HG02588 (cell line): ENCODE measurements at regions not wholly inside any gene's neighbourhood (a gene's known extent, or its start where the extent isn't known, plus 50 kb on each side); places are given as distances from the start of the nearest gene placed in this dataset.

ENCODE experiments used
- ATAC-seq: cut with Tn5 transposase; IDR thresholded peaks from one replicate; pipeline ENCODE4 v1.9.1; 2021; ENCODE audit warnings: mild to moderate bottlenecking, moderate library complexity; ENCODE audit not compliant: unreplicated experiment

- no peak for ATAC-seq
These were observed 351.9 kb upstream of the SALL3 start for GRCh38 chr18:78627551-78628346.

- no peak for ATAC-seq
These were observed 350.2 kb upstream of the SALL3 start for GRCh38 chr18:78629426-78629825.

- no peak for ATAC-seq
These were observed 349.3 kb upstream of the SALL3 start for GRCh38 chr18:78630356-78630755.

GRCh38 chr18:78630981-78631510, 348.6 kb upstream of the SALL3 start:
- no peak for ATAC-seq

- no peak for ATAC-seq
These were observed 347.5 kb upstream of the SALL3 start for GRCh38 chr18:78632111-78632541.

- no peak for ATAC-seq
These were observed 345.4 kb upstream of the SALL3 start for GRCh38 chr18:78634061-78634696.

GRCh38 chr18:78635093-78635800, 344.4 kb upstream of the SALL3 start:
- no peak for ATAC-seq

GRCh38 chr18:78636260-78636659, 343.4 kb upstream of the SALL3 start:
- no peak for ATAC-seq

GRCh38 chr18:78637442-78638402, 341.9 kb upstream of the SALL3 start:
- ATAC-seq: no peak

- no peak for ATAC-seq
These were observed 340.3 kb upstream of the SALL3 start for GRCh38 chr18:78639006-78639950.

- ATAC-seq: no peak
These were observed 339.2 kb upstream of the SALL3 start for GRCh38 chr18:78640246-78640995.

GRCh38 chr18:78641689-78642231, 337.9 kb upstream of the SALL3 start:
- ATAC-seq: no peak

GRCh38 chr18:78642296-78642951, 337.2 kb upstream of the SALL3 start:
- no peak for ATAC-seq

- ATAC-seq: no peak
These were observed 336.6 kb upstream of the SALL3 start for GRCh38 chr18:78643004-78643403.

- no peak for ATAC-seq
These were observed 335.6 kb upstream of the SALL3 start for GRCh38 chr18:78643981-78644380.

- no peak for ATAC-seq
These were observed 334.4 kb upstream of the SALL3 start for GRCh38 chr18:78645216-78645615.

GRCh38 chr18:78647018-78647417, 332.6 kb upstream of the SALL3 start:
- no peak for ATAC-seq

- ATAC-seq: no peak
These were observed 330.2 kb upstream of the SALL3 start for GRCh38 chr18:78649421-78649820.
